ENCODE measurements at regions not wholly inside any gene's neighbourhood (a gene's known extent, or its start where the extent isn't known, plus 50 kb on each side); places are given as distances from the start of the nearest gene placed in this dataset.

- DNase-seq (no peak), ATAC-seq (ENCODE audit: insufficient read depth, low FRiP score) (no peak)
- Histone ChIP-seq H3K27me3 (ENCODE audit: control insufficient read depth in 3 of 3, insufficient read depth in 3 of 3, low read length in 2 of 3) (no peaks in the 10 kb centered on the region), H3K9ac (ENCODE audit: insufficient read depth in 1 of 2, low read length in 2 of 2) (no peak overlapping the region), H3K27ac (ENCODE audit: low read depth in 1 of 2, low read length in 1 of 2) (no peak overlapping the region), H3K4me3 (no peak overlapping the region), H3K4me1 (ENCODE audit: control insufficient read depth in 5 of 5, insufficient read depth in 5 of 5, low read length in 5 of 5) (no peaks in the 10 kb centered on the region), H3K36me3 (ENCODE audit: control insufficient read depth in 4 of 4, insufficient read depth in 4 of 4, low read length in 4 of 4) (no peaks in the 10 kb centered on the region), H3K9me3 (ENCODE audit: control insufficient read depth in 4 of 4, insufficient read depth in 3 of 4, low read length in 3 of 4) (no peaks in the 10 kb centered on the region)
- no peak for TF ChIP-seq CTCF (IDR thresholded peaks at IDR 0.05; ENCODE audit: control extremely low read depth, extremely low read depth)
Measured at GRCh38 chr3:102269406-102269805, 165.4 kb upstream of the ZPLD1 start.

- Histone ChIP-seq H3K27ac (ENCODE audit: low read depth in 1 of 2, low read length in 1 of 2) (no peak overlapping the region), H3K9me3 (ENCODE audit: control insufficient read depth in 4 of 4, insufficient read depth in 3 of 4, low read length in 3 of 4) (no peaks in the 10 kb centered on the region), H3K4me1 (ENCODE audit: control insufficient read depth in 5 of 5, insufficient read depth in 5 of 5, low read length in 5 of 5) (no peaks in the 10 kb centered on the region), H3K4me3 (no peak overlapping the region), H3K27me3 (ENCODE audit: control insufficient read depth in 3 of 3, insufficient read depth in 3 of 3, low read length in 2 of 3) (no peaks in the 10 kb centered on the region), H3K36me3 (ENCODE audit: control insufficient read depth in 4 of 4, insufficient read depth in 4 of 4, low read length in 4 of 4) (no peaks in the 10 kb centered on the region), H3K9ac (ENCODE audit: insufficient read depth in 1 of 2, low read length in 2 of 2) (no peak overlapping the region)
- ATAC-seq (ENCODE audit: insufficient read depth, low FRiP score) (no peak), DNase-seq (no peak)
- no peak for TF ChIP-seq CTCF (IDR thresholded peaks at IDR 0.05; ENCODE audit: control extremely low read depth, extremely low read depth)
Measured at GRCh38 chr3:102290241-102290640, 144.6 kb upstream of the ZPLD1 start.

DNA sequence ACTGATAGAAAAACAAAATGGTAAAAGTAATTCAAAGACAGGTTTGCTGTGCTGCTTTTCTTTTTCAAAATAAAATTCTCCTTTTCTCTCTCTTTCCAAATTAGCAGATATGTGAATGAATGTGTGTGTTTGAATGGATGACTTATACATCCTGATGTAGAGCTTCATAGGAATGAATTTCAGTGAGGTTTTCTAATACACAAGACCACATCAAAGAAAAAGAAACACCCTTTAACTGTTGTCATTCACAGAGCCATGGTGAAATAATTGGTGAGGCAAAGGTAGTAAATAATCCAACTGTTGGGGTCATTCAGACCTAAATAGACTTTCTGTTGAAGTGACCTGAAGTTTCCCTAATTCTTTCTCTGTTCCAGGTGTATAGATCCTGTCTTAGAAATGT lies 139.1 kb upstream of the ZPLD1 start:
- ATAC-seq (ENCODE audit: insufficient read depth, low FRiP score) (no peak), DNase-seq (no peak)
- no peaks in the 10 kb centered on the region for H3K36me3 ChIP-seq (ENCODE audit: control insufficient read depth in 4 of 4, insufficient read depth in 4 of 4, low read length in 4 of 4)
- no peaks in the 10 kb centered on the region for H3K9me3 ChIP-seq (ENCODE audit: control insufficient read depth in 4 of 4, insufficient read depth in 3 of 4, low read length in 3 of 4)
- no peaks in the 10 kb centered on the region for H3K4me1 ChIP-seq (ENCODE audit: control insufficient read depth in 5 of 5, insufficient read depth in 5 of 5, low read length in 5 of 5)
- no peak overlapping the region for H3K27ac ChIP-seq (ENCODE audit: low read depth in 1 of 2, low read length in 1 of 2)
- no peak overlapping the region for H3K4me3 ChIP-seq
- no peak overlapping the region for H3K9ac ChIP-seq (ENCODE audit: insufficient read depth in 1 of 2, low read length in 2 of 2)
- no peak for TF ChIP-seq CTCF (IDR thresholded peaks at IDR 0.05; ENCODE audit: control extremely low read depth, extremely low read depth)
- H3K27me3 ChIP-seq (ENCODE audit: control insufficient read depth in 3 of 3, insufficient read depth in 3 of 3, low read length in 2 of 3): no peaks in the 10 kb centered on the region

DNA sequence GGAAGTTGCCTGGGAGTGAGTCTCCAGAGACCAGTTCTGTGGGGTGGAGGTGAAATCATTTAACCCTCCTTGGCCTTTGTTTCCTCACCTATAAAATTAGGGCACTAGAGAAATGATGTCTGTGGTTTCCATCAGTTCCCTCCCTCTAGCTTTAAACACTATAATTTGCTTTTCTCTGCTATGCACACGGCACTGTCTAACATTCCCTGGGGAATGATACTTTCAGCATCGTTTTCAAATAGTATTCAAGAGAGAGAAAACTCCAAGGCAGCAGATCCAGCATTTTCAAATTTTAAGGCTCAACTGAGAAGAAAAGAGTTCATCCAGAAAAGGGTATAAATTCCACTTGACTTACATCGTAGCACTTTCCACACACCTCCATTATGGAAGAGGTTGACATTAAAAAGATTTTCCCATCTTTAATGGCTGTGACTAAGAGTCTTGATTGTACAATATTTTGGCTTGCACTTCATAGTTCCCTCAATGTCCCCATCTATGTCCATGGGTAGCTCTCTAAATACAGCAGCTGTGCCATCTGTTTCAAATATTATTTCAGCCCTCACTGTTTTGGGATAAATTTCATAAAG lies 137.7 kb upstream of the ZPLD1 start:
- DNase-seq (no peak), ATAC-seq (ENCODE audit: insufficient read depth, low FRiP score) (no peak)
- no peaks in the 10 kb centered on the region for H3K36me3 ChIP-seq (ENCODE audit: control insufficient read depth in 4 of 4, insufficient read depth in 4 of 4, low read length in 4 of 4)
- no peaks in the 10 kb centered on the region for H3K27me3 ChIP-seq (ENCODE audit: control insufficient read depth in 3 of 3, insufficient read depth in 3 of 3, low read length in 2 of 3)
- no peaks in the 10 kb centered on the region for H3K9me3 ChIP-seq (ENCODE audit: control insufficient read depth in 4 of 4, insufficient read depth in 3 of 4, low read length in 3 of 4)
- H3K4me3 ChIP-seq: no peak overlapping the region
- no peaks in the 10 kb centered on the region for H3K4me1 ChIP-seq (ENCODE audit: control insufficient read depth in 5 of 5, insufficient read depth in 5 of 5, low read length in 5 of 5)
- H3K27ac ChIP-seq (ENCODE audit: low read depth in 1 of 2, low read length in 1 of 2): no peak overlapping the region
- TF ChIP-seq CTCF (IDR thresholded peaks at IDR 0.05; ENCODE audit: control extremely low read depth, extremely low read depth): no peak
- WGBS, 2 donors: 71 to 88% methylated on average over 3 of the region's 3 CpGs
- no peak overlapping the region for H3K9ac ChIP-seq (ENCODE audit: insufficient read depth in 1 of 2, low read length in 2 of 2)

Measured in lung (tissue), 11 donors.